Activated B cell treated with CpG ODN at 0.5 μM for 24 hours (primary cell): ENCODE measurements at regions not wholly inside any gene's neighbourhood (a gene's known extent, or its start where the extent isn't known, plus 50 kb on each side); places are given as distances from the start of the nearest gene placed in this dataset.

Experiments
- ATAC-seq: fragments of 200-7000 bp; cut with Tn5 transposase; one replicate; pipeline ENCODE4 v1.10.0; 2021; ENCODE audit warnings: low read depth, mild to moderate bottlenecking, moderate library complexity
- CTCF ChIA-PET: fragments of 350-600 bp; sonication (Branson Sonifier 250); formaldehyde crosslinking; loops from one replicate; lab custom pipeline; 2021; ENCODE audit warnings: antibody characterized with exemption; lab: Charles Lee
- POLR2A ChIA-PET: fragments of 350-600 bp; sonication (Branson Sonifier 250); formaldehyde crosslinking; loops from one replicate; lab custom pipeline; 2021; ENCODE audit warnings: antibody characterized with exemption; lab: Charles Lee
- DNase-seq: peaks from one replicate; pipeline ENCODE4 v3.0.0; 2022
- H3K27ac Mint-ChIP-seq: one replicate; pipeline ENCODE4 v1.8.0; 2020; ENCODE audit warnings: mixed read lengths
- H3K27me3 Mint-ChIP-seq: one replicate; pipeline ENCODE4 v1.8.0; 2021; ENCODE audit warnings: mixed read lengths
- H3K36me3 Mint-ChIP-seq: one replicate; pipeline ENCODE4 v1.8.0; 2021; ENCODE audit warnings: low read depth, mixed read lengths
- H3K4me1 Mint-ChIP-seq: one replicate; pipeline ENCODE4 v1.8.0; 2021; ENCODE audit warnings: mixed read lengths
- H3K4me3 Mint-ChIP-seq: one replicate; pipeline ENCODE4 v1.8.0; 2020; ENCODE audit warnings: mild to moderate bottlenecking, mixed read lengths
- H3K9me3 Mint-ChIP-seq: one replicate; pipeline ENCODE4 v1.8.0; 2020; ENCODE audit warnings: mixed read lengths
- CTCF ChIP-seq: fragments of 200-600 bp; IDR thresholded peaks from one replicate; pipeline ENCODE4 v1.8.0; 2022; ENCODE audit warnings: antibody characterized with exemption, mild to moderate bottlenecking
- intact Hi-C: fragments of 100-400 bp; cut with micrococcal nuclease; formaldehyde crosslinking; loops from one replicate; pipeline ENCODE4 v1.15.1; 2024

DNA sequence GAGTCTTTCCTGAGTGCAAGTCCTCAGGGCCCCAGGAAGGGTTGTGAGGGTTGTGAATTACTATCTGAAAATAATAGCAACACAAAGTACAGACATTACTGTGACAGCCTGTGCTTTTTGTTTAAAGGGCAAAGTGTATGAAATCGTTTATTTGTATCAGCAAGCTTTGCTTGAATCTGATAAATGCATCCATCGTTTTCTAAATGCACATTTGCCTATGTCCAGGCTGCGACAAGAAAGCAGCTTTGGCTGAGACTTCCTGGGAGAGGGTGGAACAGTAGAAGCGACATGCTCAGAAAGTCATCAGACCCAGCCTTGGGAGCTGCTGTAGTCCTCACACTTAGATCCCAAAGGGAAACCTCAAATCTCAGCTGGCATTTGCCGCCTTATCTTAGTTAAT is 524.2 kb upstream of the SALL3 start:
- DNase-seq (no peak), ATAC-seq (no peak)
- CTCF ChIA-PET = no interaction called here
- Mint-ChIP-seq H3K27me3 (no peaks in the 10 kb centered on the region), H3K36me3 (no peaks in the 10 kb centered on the region), H3K4me1 (no peaks in the 10 kb centered on the region), H3K9me3 (no peaks in the 10 kb centered on the region), H3K27ac (no peak overlapping the region), H3K4me3 (no peak overlapping the region)
- TF ChIP-seq CTCF = no peak
- POLR2A ChIA-PET = no interaction called here
- intact Hi-C loops = no loop called here

DNA sequence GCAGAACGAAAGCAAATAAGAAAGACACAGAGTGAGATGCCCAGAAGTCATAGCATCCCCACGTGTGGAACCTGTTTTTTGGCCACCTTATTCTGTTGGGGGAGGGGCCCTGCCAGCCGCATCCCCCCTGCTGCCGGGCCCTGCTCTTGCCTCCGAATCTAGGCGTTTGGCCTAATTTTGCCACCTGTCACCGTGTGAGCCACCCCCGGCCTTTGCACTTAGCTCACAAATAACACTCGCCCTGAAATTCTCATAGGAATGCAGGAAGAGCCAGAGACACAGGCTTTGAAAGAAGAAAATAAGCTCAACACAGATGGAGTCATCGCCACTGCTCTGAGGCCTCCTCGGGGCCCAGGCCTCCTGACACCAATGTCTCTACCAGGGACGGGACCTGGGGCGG is 522.6 kb upstream of the SALL3 start:
- H3K4me1 Mint-ChIP-seq = no peaks in the 10 kb centered on the region
- H3K9me3 Mint-ChIP-seq = no peaks in the 10 kb centered on the region
- no peak for TF ChIP-seq CTCF
- no peaks in the 10 kb centered on the region for H3K36me3 Mint-ChIP-seq
- no peak overlapping the region for H3K4me3 Mint-ChIP-seq
- DNase-seq (no peak), ATAC-seq (no peak)
- POLR2A ChIA-PET = no interaction called here
- no peak overlapping the region for H3K27ac Mint-ChIP-seq
- CTCF ChIA-PET = no interaction called here
- no peaks in the 10 kb centered on the region for H3K27me3 Mint-ChIP-seq
- intact Hi-C loops = no loop called here

- ATAC-seq (no peak), DNase-seq (no peak)
- Mint-ChIP-seq H3K27ac (no peak overlapping the region), H3K36me3 (no peaks in the 10 kb centered on the region), H3K27me3 (no peaks in the 10 kb centered on the region), H3K9me3 (no peaks in the 10 kb centered on the region), H3K4me3 (no peak overlapping the region), H3K4me1 (no peaks in the 10 kb centered on the region)
- ChIA-PET CTCF (no interaction called here), POLR2A (no interaction called here)
- intact Hi-C loops = no loop called here
- TF ChIP-seq CTCF = no peak
Observed at GRCh38 chr18:78457731-78458130, 521.9 kb upstream of the SALL3 start.

DNA sequence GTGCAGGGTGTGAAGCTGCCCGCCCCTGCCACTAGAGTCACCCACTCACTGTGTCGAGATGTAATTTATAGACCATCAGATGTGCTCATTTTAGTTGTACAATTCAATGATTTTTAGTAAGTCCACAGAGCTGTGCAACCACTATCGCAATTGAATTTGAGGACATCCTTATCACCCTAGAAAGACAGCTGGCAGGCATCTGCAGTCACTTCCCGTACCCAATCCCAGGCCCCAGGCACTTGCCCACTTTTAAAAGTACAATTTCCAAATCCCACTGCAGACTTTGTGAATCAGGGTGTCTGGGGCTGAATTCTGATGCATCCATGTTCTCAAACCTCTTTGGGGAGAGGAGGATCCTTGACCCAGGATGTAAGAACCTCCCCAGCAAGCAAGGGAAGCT is 521.3 kb upstream of the SALL3 start:
- DNase-seq = no peak
- intact Hi-C loops = no loop called here

DNA sequence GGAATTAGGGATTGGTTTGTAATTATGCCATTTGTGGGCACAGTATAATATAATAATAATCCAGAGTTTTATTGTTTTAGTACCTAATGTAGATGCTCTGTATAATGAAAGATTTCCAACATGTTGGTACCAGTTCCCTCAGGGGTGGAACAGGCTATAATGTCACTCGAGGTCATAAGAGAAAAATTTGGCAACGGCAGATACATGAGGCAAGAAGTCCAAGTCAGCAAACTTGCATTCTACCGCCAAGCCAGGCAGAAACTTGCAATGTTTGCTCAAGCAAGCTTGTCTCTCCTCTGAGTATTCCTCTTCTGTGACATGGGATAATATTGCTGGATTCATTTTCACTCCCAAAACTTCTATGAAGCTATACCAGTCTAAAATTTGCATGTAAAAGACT is 520.0 kb upstream of the SALL3 start:
- CTCF ChIA-PET = no interaction called here
- DNase-seq = no peak
- Mint-ChIP-seq H3K36me3 (no peaks in the 10 kb centered on the region), H3K9me3 (peaks cover 8% of the 10 kb centered on the region), H3K27ac (no peak overlapping the region), H3K4me1 (no peaks in the 10 kb centered on the region), H3K4me3 (no peak overlapping the region), H3K27me3 (no peaks in the 10 kb centered on the region)
- no peak for TF ChIP-seq CTCF
- intact Hi-C loops = no loop called here
- no peak for ATAC-seq
- POLR2A ChIA-PET = no interaction called here

More for the DNA sequence above, 521.3 kb upstream of the SALL3 start:
- Mint-ChIP-seq H3K27ac (no peak overlapping the region), H3K9me3 (peaks cover 2% of the 10 kb centered on the region), H3K4me1 (no peaks in the 10 kb centered on the region), H3K4me3 (no peak overlapping the region), H3K36me3 (no peaks in the 10 kb centered on the region), H3K27me3 (no peaks in the 10 kb centered on the region)
- CTCF ChIA-PET = no interaction called here
- POLR2A ChIA-PET = no interaction called here
- no peak for TF ChIP-seq CTCF
- no peak for ATAC-seq
